ENCODE measurements at regions not wholly inside any gene's neighbourhood (a gene's known extent, or its start where the extent isn't known, plus 50 kb on each side); places are given as distances from the start of the nearest gene placed in this dataset.

DNA sequence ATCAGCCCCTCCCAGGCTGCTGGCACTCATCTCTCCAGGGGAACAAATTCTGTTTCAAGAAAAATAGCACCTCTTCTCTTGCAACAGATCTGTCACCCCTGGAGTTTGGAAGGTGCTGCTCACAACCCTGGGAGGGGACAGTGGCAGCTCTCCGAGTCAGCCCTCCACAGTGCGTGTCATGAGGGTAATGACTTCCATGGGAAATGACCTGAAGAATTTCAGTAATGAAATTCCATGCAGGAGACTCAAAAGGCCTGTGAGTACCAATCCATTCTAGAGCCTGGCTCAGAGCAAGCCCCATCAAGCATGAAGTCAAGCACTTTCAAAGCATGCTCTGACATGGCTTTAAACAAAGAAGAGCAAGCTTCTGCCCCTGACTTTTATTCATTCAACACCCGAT, 276.3 kb upstream of the PARD3B start:
- no peak for DNase-seq (ENCODE audit: low read depth)

DNA sequence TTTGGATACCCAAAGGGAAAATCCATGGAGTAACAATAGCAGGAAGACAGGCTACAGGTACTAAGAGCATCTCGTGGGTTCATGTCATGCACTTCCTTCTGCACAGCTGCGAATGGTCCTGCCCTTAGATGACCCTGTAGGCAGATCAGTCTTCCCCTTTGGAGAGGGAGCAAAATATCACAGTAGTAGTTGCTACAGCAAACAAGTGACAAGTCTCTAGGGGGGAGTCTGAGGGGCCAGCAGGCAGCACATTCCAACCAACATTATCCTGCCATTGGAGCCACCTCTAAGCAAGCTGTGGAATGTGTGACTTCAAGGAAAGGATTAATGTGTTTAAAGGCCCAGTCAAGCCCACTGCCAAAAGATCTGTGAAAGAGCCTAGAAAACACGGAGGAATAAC, 273.2 kb upstream of the PARD3B start:
- no peak for DNase-seq (ENCODE audit: low read depth)

DNA sequence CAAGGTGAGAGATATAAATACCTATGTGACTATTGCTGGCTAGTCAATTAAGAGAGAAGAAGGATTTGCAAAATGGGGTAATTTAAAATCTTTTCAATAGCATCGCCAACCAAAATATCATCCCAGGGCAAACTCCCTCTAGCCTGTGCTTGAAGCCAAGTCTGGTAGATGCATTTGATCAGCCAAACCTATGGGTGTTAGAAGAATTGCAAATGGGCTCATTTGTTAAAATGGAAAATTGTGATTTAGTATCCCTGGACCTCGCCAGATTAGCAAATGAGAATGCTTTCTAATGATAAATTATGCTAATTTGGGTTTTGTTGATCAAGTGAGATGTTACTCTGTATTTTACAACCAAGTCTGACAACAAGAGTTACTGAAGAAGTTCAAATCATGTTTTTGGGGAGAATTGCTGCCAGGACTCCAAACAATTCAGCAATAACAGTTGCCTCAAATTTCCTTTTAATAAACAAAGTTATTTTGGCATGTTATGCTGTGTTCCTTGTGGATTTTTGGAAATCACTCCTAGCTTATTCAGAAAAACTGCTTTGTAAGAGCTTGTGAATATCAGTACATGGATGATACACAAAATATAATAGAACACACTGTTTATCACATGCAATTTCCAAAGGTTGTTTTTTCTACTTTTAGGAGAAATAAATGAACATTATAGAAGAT, 272.5 kb upstream of the PARD3B start:
- no peak for DNase-seq (ENCODE audit: low read depth)

DNA sequence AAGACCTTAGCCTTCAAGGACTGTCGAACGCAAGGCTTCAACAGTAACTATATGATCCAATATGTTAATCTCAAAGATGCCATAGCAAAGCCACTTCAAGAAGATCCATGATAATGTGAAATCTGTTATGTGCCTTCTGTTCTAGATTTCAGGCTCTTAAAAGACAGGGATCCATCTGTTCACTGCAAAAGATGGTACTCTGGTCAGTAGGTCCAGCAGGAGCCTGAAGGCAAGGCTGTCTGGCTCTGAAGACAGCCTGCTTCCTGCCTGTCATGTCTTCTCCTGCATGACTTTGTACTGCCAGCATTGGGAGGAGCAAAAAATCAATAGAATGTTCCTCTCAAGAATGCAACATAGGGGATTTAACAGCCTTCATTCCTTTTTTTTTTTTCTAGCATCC, 270.8 kb upstream of the PARD3B start:
- DNase-seq (ENCODE audit: low read depth): no peak

DNA sequence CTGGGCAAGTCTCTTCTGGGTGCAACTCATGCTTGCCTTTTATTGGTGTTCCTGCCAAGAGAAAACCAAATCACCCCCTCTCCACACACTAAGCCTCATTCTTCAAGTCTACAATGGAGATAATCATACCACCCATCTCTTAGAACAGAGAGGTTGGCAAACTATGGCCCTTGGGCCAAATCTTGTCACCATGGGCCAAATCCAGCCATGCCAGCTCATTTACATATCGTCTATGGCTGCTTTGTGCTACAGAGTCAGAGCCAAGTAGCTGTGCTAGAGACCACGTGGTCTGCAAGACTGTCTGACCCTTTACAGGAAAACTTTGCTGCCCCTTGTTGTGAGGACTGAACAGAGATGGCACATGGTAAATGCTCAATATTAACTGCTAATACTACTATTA, 270.3 kb upstream of the PARD3B start:
- DNase-seq (ENCODE audit: low read depth): no peak

DNA sequence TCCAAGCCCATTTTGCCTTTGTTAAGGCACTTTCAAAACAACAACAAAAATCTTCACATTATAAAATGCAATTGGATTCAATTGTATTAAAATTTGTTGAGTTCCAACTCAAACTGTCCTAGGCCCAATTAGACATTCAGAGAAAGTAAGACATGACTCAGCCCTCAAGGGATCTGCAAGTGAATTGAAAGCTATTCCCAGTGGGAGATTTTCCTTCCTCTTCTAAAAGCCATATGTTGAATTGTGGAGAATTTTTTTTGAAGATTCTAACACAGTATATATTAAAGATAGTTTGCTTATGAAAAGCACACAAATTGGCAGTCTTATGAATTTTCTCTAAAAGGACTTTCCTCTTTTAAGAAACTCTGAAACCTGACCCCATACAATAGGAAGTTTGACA, 268.0 kb upstream of the PARD3B start:
- no peak for DNase-seq (ENCODE audit: low read depth)

GRCh38 chr2:204278454-204278853, 266.8 kb upstream of the PARD3B start:
- no peak for DNase-seq (ENCODE audit: low read depth)

DNA sequence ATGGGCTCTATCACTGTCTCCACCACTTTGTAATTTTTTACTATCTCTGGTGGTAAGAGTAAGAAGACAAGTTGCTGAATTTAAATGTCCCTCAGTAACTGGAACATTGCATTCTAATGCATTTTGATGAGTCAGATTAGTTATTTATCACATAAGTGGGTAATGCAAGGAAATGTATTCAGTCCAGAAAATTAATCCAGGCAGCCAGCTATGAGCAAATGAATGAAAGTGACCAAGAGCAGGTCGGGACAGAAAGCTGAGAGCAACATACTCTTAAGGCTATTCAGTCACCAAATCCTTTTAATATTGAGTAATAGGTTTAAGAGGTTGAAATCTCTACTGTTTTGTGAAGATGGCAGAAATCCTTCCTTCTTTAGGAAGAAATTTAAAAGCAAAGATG, 265.5 kb upstream of the PARD3B start:
- no peak for DNase-seq (ENCODE audit: low read depth)

DNA sequence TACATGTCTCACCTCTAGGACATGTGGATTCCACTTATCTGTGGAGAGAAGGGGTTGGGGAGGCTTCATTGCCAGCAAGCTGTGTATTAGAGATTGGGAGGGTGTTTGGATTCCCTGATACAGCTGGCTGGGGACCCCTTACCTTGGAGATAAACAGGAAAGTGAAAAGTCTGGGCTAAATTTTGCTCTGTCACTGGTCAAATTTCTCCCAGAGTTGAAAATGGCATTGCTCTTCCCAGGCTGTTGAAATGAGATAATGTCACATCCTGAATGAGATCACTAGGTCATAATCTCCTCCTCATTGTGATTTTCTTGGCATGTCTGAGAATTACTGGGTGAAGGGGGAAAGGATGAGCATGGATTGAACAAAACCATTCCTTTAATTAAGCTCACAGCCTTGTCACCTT, 265.0 kb upstream of the PARD3B start:
- no peak for DNase-seq (ENCODE audit: low read depth)

GRCh38 chr2:204282081-204282480, 263.2 kb upstream of the PARD3B start:
- DNase-seq (ENCODE audit: low read depth): no peak

GRCh38 chr2:204282525-204282924, 262.8 kb upstream of the PARD3B start:
- DNase-seq (ENCODE audit: low read depth): no peak

DNA sequence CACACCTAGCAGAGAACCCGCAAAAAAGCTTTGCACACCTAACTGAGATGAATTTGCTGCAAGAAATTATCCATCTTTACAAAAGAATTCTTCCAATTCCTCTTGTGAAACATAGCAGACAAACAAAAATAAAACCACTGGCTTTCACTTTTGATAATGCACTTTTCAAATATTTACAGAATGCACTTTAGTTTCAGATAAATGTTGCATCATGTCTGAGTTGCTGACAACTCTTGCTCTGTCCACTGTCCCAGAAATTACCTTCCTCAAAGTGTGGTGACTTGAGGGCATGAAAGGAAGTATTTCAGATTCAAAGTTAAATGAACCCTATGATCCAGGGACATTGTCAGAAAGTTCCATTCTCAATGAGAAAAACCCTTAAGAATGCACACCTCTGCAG, 256.2 kb upstream of the PARD3B start:
- no peak for DNase-seq (ENCODE audit: low read depth)

DNA sequence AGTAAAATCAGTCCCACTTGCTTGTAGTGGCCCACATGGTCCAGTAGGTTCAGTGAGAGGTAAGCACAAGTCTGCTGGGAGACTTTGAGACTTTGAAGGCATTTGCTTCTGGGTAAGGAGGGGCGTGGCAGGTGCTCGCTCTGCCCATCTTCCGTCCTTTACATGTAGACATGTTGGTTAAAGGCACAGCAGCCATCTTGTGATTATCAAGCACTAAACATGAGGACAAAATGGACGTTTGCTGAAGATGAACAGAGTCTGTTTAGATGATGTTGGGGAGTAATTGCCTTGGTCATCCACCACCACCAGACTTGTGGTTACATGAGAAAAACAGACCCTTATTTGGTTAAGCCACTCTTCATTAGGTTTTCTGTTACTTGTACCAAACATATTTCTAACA, 252.8 kb upstream of the PARD3B start:
- DNase-seq (ENCODE audit: low read depth): no peak

GRCh38 chr2:204293884-204294747, 251.2 kb upstream of the PARD3B start:
- DNase-seq (ENCODE audit: low read depth): no peak

- DNase-seq (ENCODE audit: low read depth): no peak
These were observed 246.9 kb upstream of the PARD3B start for GRCh38 chr2:204298404-204298803.

DNA sequence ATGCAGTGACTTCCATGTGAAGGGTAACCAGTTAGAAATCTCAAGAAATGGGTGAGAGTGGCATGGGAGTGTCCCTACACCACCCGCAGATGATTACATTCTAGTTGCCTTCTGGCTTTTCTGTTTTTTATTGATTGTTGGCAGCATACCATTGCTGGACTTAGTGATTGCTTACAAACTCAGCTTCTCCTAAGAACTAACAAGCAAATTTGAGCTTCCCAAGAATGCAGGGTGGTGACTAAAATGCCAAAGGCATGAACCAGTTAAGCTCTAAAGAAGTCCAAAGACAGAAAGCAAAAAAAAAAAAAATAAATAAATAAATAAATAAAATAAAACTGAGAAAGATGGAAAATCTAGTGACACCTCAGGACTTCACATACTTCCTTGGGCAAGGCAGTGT, 245.5 kb upstream of the PARD3B start:
- DNase-seq (ENCODE audit: low read depth): no peak

- no peak for DNase-seq (ENCODE audit: low read depth)
These were observed 238.6 kb upstream of the PARD3B start for GRCh38 chr2:204306667-204307066.

DNA sequence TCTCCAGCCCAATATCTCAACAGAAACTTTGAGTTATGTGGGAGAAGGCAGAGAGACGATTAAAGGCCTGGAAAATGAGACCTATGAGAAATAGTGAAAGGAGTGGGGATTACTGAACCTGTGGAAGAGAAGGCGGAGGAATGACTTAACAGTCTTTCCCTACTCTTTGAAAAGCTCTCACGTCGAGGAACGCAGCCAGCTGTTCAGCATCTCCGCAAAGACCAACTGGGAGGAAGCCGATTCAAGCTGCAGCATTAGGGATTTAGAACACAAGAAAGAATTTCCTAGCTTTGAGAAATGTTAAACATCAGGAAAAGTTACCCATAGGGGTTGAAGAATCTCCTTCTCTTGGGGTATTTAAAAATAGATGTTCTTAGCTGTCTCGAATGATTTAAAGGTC, 233.2 kb upstream of the PARD3B start:
- DNase-seq (ENCODE audit: low read depth): no peak

DNA sequence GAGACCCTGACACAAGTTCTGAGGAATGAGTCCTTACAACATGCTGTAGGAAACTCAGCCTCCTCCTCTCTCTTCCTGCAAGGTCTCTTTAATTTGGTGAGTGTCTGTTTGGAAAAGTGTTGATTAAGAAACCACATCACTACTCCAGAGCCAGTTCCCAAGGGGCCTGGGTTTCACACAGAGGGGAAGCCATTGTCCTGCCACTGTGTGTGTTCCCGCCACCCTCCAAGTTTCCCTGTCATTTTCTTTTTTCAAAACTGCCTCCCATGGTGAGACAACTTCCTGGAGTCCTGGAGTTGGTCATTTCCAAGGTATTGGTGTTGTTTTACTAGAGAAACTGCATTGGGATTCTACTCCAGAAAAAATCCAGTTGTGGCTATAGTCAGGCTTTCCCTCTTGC, 232.0 kb upstream of the PARD3B start:
- no peak for DNase-seq (ENCODE audit: low read depth)

DNA sequence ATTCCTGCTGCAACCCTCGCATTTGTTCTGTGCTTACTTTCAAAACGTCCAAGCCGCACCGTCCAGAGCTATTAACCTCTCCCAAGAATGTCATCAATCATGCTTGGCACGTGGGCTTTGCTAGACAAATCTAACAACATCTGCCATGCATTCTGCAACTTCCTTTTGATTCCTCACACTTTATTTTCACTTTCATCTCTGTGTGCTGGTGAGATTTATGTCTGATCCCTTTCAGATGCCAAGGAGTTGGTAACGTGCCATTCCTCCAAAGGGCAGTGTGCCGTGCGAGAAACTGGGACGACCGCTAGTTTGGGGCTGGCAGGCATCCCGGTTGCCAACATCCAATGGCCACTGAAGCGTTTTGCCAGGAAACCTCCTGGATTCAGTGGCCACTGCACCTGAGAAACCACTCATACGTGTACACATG, 230.0 kb upstream of the PARD3B start:
- no peak for DNase-seq (ENCODE audit: low read depth)

GRCh38 chr2:204317640-204318039, 227.6 kb upstream of the PARD3B start:
- DNase-seq (ENCODE audit: low read depth): no peak

DNA sequence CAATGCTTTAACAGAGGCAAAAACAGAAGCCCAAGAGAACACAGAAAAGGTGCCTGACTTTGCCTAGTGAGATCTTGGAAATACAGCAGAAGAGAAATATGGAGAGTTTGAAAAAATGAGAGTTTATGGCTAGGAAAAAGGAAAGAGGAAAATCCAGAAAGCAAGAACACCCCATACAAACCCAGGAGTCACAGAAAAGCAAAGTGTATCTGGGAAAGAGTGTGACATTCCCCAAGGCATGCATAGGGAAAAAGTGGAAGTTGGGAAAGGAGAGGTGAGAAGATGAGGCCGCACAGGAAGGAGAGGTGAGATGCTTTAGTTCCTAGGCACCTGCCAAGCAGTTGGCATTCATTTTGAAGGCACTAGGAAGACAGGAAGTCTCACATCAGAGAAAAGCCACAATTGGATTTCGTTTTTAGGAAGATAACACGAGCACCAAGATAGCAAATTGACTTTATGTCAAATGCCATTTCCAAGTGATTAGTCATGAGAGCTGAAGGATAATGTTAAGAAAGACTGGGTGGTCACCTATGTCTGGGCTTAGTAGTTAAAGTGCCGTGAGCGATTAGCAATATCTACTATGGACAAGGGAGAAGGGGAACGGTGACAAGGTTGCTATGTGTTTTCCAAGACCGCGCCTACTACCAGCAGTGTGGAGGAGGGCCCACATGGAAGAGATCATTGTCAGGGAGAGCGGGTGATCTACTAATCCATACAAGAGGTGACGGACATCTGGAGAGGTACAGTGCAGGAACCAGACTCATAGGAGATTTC, 224.1 kb upstream of the PARD3B start:
- no peak for DNase-seq (ENCODE audit: low read depth)
